Naive thymus-derived CD4-positive, alpha-beta T cell (primary cell): ENCODE measurements at regions not wholly inside any gene's neighbourhood (a gene's known extent, or its start where the extent isn't known, plus 50 kb on each side); places are given as distances from the start of the nearest gene placed in this dataset.

ENCODE experiments used
- ATAC-seq: fragments of 150-1000 bp; cut with Tn5 transposase; 2 replicates; pipeline ENCODE4 v1.10.0; 2021; ENCODE audit warnings: mild to moderate bottlenecking, moderate library complexity
- CTCF ChIA-PET: fragments of 350-600 bp; sonication (Branson Sonifier 250); formaldehyde crosslinking; loops from one replicate; lab custom pipeline; 2021; ENCODE audit warnings: antibody characterized with exemption; lab: Charles Lee
- POLR2A ChIA-PET: fragments of 350-600 bp; sonication (Branson Sonifier 250); formaldehyde crosslinking; loops from one replicate; lab custom pipeline; 2021; ENCODE audit warnings: antibody characterized with exemption, inconsistent platforms; lab: Charles Lee
- DNase-seq, 9 donors: peaks; one replicate each; pipeline versions ENCODE4 v3.0.0 to v3.0.0-alpha.2; 2020 to 2022; ENCODE audit warnings: mixed read lengths in 1 of 9
- H3K27ac ChIP-seq: one replicate; pipeline ENCODE4 v1.7.0; 2013; ENCODE audit warnings: mild to moderate bottlenecking, low read depth, low read length, moderate library complexity
- H3K27me3 ChIP-seq, 2 donors: one replicate each; pipeline ENCODE4 v1.7.0; 2013; ENCODE audit warnings: low read length in 2 of 2, mild to moderate bottlenecking in 2 of 2, moderate library complexity in 2 of 2; ENCODE audit not compliant: control insufficient read depth in 2 of 2, insufficient read depth in 2 of 2
- H3K36me3 ChIP-seq, 3 experiments: 1 replicate in 2 of 3; 2 replicates in 1 of 3; pipeline ENCODE4 v1.7.0; 2013; ENCODE audit warnings: low read length in 3 of 3, mild to moderate bottlenecking in 3 of 3, moderate library complexity in 1 of 3; ENCODE audit not compliant: insufficient read depth in 3 of 3, control insufficient read depth in 2 of 3
- H3K4me1 ChIP-seq, 2 donors: one replicate each; pipeline ENCODE4 v1.7.0; 2013; ENCODE audit warnings: low read length in 2 of 2, mild to moderate bottlenecking in 2 of 2, moderate library complexity in 1 of 2; ENCODE audit not compliant: control insufficient read depth in 2 of 2, insufficient read depth in 2 of 2
- H3K4me3 ChIP-seq: 2 replicates; pipeline ENCODE4 v1.7.0; 2013; ENCODE audit warnings: mild to moderate bottlenecking, low read length
- H3K9me3 ChIP-seq, 3 experiments: 1 replicate in 2 of 3; 2 replicates in 1 of 3; pipeline ENCODE4 v1.7.0; 2013; ENCODE audit warnings: low read length in 3 of 3; ENCODE audit not compliant: control insufficient read depth in 2 of 3
- H3K27ac Mint-ChIP-seq, 9 donors: one replicate each; pipeline ENCODE4 v1.8.0; 2020 to 2022; ENCODE audit warnings: mixed read lengths in 9 of 9, mild to moderate bottlenecking in 8 of 9, moderate library complexity in 5 of 9, inconsistent platforms in 2 of 9
- H3K27me3 Mint-ChIP-seq, 5 donors: one replicate each; pipeline ENCODE4 v1.8.0; 2021 to 2022; ENCODE audit warnings: mixed read lengths in 5 of 5, mild to moderate bottlenecking in 1 of 5
- H3K36me3 Mint-ChIP-seq, 5 donors: one replicate each; pipeline ENCODE4 v1.8.0; 2020 to 2022; ENCODE audit warnings: mixed read lengths in 5 of 5, mild to moderate bottlenecking in 3 of 5, inconsistent platforms in 1 of 5
- H3K4me1 Mint-ChIP-seq, 7 donors: one replicate each; pipeline ENCODE4 v1.8.0; 2020 to 2022; ENCODE audit warnings: mixed read lengths in 7 of 7, mild to moderate bottlenecking in 3 of 7, inconsistent platforms in 1 of 7
- H3K4me3 Mint-ChIP-seq, 10 donors: one replicate each; pipeline ENCODE4 v1.8.0; 2020 to 2022; ENCODE audit warnings: mild to moderate bottlenecking in 10 of 10, mixed read lengths in 10 of 10, moderate library complexity in 6 of 10, inconsistent platforms in 2 of 10
- H3K9me3 Mint-ChIP-seq, 11 donors: one replicate each; pipeline ENCODE4 v1.8.0; 2020 to 2022; ENCODE audit warnings: mixed read lengths in 11 of 11, mild to moderate bottlenecking in 4 of 11, inconsistent platforms in 1 of 11, moderate library complexity in 1 of 11
- intact Hi-C, 2 donors: fragments of 100-400 bp; cut with micrococcal nuclease; formaldehyde crosslinking; loops; one replicate each; pipeline ENCODE4 v1.15.1; 2023

- no peaks in the 10 kb centered on the region for H3K36me3 ChIP-seq
- H3K27me3 ChIP-seq: no peaks in the 10 kb centered on the region
- no peak overlapping the region for H3K4me3 ChIP-seq
- ChIA-PET CTCF (no interaction called here), POLR2A (no interaction called here)
- no peak overlapping the region for H3K27ac ChIP-seq
- H3K4me3 Mint-ChIP-seq: no peak overlapping the region
- intact Hi-C loops: no loop called here
- ATAC-seq (no peak), DNase-seq (no peak)
- no peak overlapping the region for H3K27ac Mint-ChIP-seq
- H3K36me3 Mint-ChIP-seq: no peaks in the 10 kb centered on the region
- no peaks in the 10 kb centered on the region for H3K9me3 ChIP-seq
- H3K4me1 Mint-ChIP-seq: peaks cover 0 to 4% (median 0%) of the 10 kb centered on the region in 7 donors
- peaks cover 6 to 16% (median 12%) of the 10 kb centered on the region in 5 donors for H3K27me3 Mint-ChIP-seq
- H3K4me1 ChIP-seq: no peaks in the 10 kb centered on the region
- peaks cover 0 to 3% (median 0%) of the 10 kb centered on the region in 11 donors for H3K9me3 Mint-ChIP-seq
Observed at GRCh38 chr6:145045582-145045981, 689.7 kb downstream of the EPM2A start.

- H3K27me3 Mint-ChIP-seq: peaks cover 6 to 19% (median 19%) of the 10 kb centered on the region in 5 donors
- no peak for DNase-seq
- intact Hi-C loops: no loop called here
- POLR2A ChIA-PET: no interaction called here
- CTCF ChIA-PET: no interaction called here
- H3K9me3 ChIP-seq: no peaks in the 10 kb centered on the region
- no peaks in the 10 kb centered on the region for H3K36me3 ChIP-seq
- H3K27ac Mint-ChIP-seq: no peak overlapping the region
- H3K36me3 Mint-ChIP-seq: no peaks in the 10 kb centered on the region
- H3K4me1 Mint-ChIP-seq: peaks cover 0 to 4% (median 0%) of the 10 kb centered on the region in 7 donors
- no peak overlapping the region for H3K4me3 ChIP-seq
- no peaks in the 10 kb centered on the region for H3K4me1 ChIP-seq
- no peaks in the 10 kb centered on the region for H3K27me3 ChIP-seq
- H3K4me3 Mint-ChIP-seq: no peak overlapping the region
- ATAC-seq: no peak
- no peak overlapping the region for H3K27ac ChIP-seq
- H3K9me3 Mint-ChIP-seq: no peaks in the 10 kb centered on the region
Observed at GRCh38 chr6:145047891-145048290, 687.4 kb downstream of the EPM2A start.

- H3K36me3 ChIP-seq: no peaks in the 10 kb centered on the region
- H3K27ac Mint-ChIP-seq: no peak overlapping the region
- H3K9me3 ChIP-seq: no peaks in the 10 kb centered on the region
- intact Hi-C loops: no loop called here
- no peaks in the 10 kb centered on the region for H3K4me1 ChIP-seq
- ChIA-PET CTCF (no interaction called here), POLR2A (no interaction called here)
- no peaks in the 10 kb centered on the region for H3K27me3 ChIP-seq
- H3K4me3 ChIP-seq: no peak overlapping the region
- H3K4me3 Mint-ChIP-seq: no peak overlapping the region
- no peak for ATAC-seq
- H3K9me3 Mint-ChIP-seq: no peaks in the 10 kb centered on the region
- no peak overlapping the region for H3K27ac ChIP-seq
- DNase-seq: no peak
- peaks cover 3 to 19% (median 3%) of the 10 kb centered on the region in 5 donors for H3K27me3 Mint-ChIP-seq
- no peaks in the 10 kb centered on the region for H3K4me1 Mint-ChIP-seq
- H3K36me3 Mint-ChIP-seq: no peaks in the 10 kb centered on the region
Observed at GRCh38 chr6:145051661-145052060, 683.7 kb downstream of the EPM2A start.

- no peak for DNase-seq
- Histone ChIP-seq H3K36me3 (no peaks in the 10 kb centered on the region), H3K4me3 (no peak overlapping the region), H3K4me1 (no peaks in the 10 kb centered on the region), H3K27ac (no peak overlapping the region), H3K9me3 (no peaks in the 10 kb centered on the region), H3K27me3 (no peaks in the 10 kb centered on the region)
- CTCF ChIA-PET: no interaction called here
- ATAC-seq: no peak
- intact Hi-C loops: no loop called here
- Mint-ChIP-seq H3K27me3 (peaks cover 0 to 12% (median 3%) of the 10 kb centered on the region in 5 donors), H3K27ac (no peak overlapping the region), H3K9me3 (peaks cover 0 to 2% (median 0%) of the 10 kb centered on the region in 11 donors), H3K4me3 (no peak overlapping the region), H3K4me1 (no peaks in the 10 kb centered on the region), H3K36me3 (no peaks in the 10 kb centered on the region)
- POLR2A ChIA-PET: no interaction called here
Observed at GRCh38 chr6:145055567-145055966, 679.8 kb downstream of the EPM2A start.

GRCh38 chr6:145060714-145061113, 674.6 kb downstream of the EPM2A start:
- intact Hi-C loops: no loop called here
- Histone ChIP-seq H3K9me3 (no peaks in the 10 kb centered on the region), H3K4me3 (no peak overlapping the region), H3K36me3 (no peaks in the 10 kb centered on the region), H3K27ac (no peak overlapping the region), H3K27me3 (no peaks in the 10 kb centered on the region), H3K4me1 (no peaks in the 10 kb centered on the region)
- DNase-seq: no peak
- Mint-ChIP-seq H3K36me3 (no peaks in the 10 kb centered on the region), H3K4me1 (no peaks in the 10 kb centered on the region), H3K27me3 (peaks cover 0 to 13% (median 4%) of the 10 kb centered on the region in 5 donors), H3K9me3 (peaks cover 0 to 2% (median 0%) of the 10 kb centered on the region in 11 donors), H3K4me3 (no peak overlapping the region), H3K27ac (no peak overlapping the region)
- CTCF ChIA-PET: no interaction called here
- POLR2A ChIA-PET: no interaction called here
- no peak for ATAC-seq

- no peaks in the 10 kb centered on the region for H3K4me1 ChIP-seq
- intact Hi-C loops: no loop called here
- Mint-ChIP-seq H3K9me3 (peaks cover 0 to 5% (median 0%) of the 10 kb centered on the region in 11 donors), H3K36me3 (no peaks in the 10 kb centered on the region), H3K4me3 (no peak overlapping the region), H3K27me3 (peaks cover 7 to 18% (median 10%) of the 10 kb centered on the region in 5 donors), H3K4me1 (no peaks in the 10 kb centered on the region), H3K27ac (no peak overlapping the region)
- no peaks in the 10 kb centered on the region for H3K9me3 ChIP-seq
- ChIA-PET CTCF (no interaction called here), POLR2A (no interaction called here)
- DNase-seq: no peak
- no peak overlapping the region for H3K4me3 ChIP-seq
- H3K27ac ChIP-seq: no peak overlapping the region
- no peak for ATAC-seq
- no peaks in the 10 kb centered on the region for H3K27me3 ChIP-seq
- no peaks in the 10 kb centered on the region for H3K36me3 ChIP-seq
Observed at GRCh38 chr6:145063091-145063490, 672.2 kb downstream of the EPM2A start.

GRCh38 chr6:145067430-145067829, 667.9 kb downstream of the EPM2A start:
- no peak overlapping the region for H3K27ac ChIP-seq
- no peak overlapping the region for H3K4me3 ChIP-seq
- H3K4me3 Mint-ChIP-seq: no peak overlapping the region
- POLR2A ChIA-PET: no interaction called here
- no peaks in the 10 kb centered on the region for H3K36me3 Mint-ChIP-seq
- no peaks in the 10 kb centered on the region for H3K4me1 ChIP-seq
- no peaks in the 10 kb centered on the region for H3K27me3 ChIP-seq
- no peaks in the 10 kb centered on the region for H3K4me1 Mint-ChIP-seq
- no peaks in the 10 kb centered on the region for H3K9me3 ChIP-seq
- intact Hi-C loops: no loop called here
- H3K27ac Mint-ChIP-seq: no peak overlapping the region
- H3K27me3 Mint-ChIP-seq: peaks cover 13 to 30% (median 16%) of the 10 kb centered on the region in 5 donors
- no peak for ATAC-seq
- H3K36me3 ChIP-seq: no peaks in the 10 kb centered on the region
- peaks cover 0 to 4% (median 0%) of the 10 kb centered on the region in 11 donors for H3K9me3 Mint-ChIP-seq
- CTCF ChIA-PET: no interaction called here
- DNase-seq: no peak
